T-helper 2 cell (primary cell): ENCODE measurements at regions not wholly inside any gene's neighbourhood (a gene's known extent, or its start where the extent isn't known, plus 50 kb on each side); places are given as distances from the start of the nearest gene placed in this dataset.

Source experiments
- DNase-seq, 5 experiments: peaks; one replicate each; pipeline versions ENCODE4 v3.0.0 to v3.0.0-alpha.2; 2012 to 2022

DNA sequence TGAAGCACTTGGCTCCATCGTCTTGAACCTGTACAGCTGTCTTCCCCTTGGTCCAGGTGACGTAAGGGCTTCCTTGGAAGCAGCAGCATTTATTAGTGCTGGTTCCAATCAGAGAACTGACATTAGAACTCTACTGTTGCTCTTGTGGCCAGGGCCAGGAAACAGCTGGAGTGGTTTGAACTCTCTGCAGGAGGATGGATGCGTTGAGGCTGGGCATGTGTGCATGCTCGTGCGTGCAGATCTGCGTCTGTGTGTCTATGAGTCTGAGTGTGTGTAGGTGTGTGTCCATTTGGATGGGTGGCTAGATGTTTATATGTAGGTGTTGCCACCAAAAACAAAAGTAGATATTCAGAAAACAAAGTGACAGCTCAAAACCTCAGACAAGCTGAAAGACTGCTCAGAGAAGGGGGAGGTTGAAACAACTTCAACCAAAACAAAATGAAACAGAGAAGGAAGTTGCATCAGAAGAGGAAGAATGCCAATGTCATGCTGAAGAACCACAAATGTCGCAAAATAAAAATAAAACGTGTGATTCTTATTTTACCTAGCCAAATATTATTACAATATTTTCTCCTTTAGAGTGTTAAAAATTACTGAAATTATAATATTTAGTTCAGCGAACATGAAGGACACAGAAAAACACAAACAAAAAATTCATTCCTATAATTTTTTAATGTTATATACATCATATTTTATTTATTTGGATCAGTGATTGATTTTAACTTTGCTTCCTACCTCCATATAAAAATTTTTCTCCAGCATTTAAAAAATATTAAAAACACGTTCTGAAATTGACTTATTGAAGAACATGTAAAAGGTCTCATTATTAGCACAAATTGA is 96.1 kb upstream of the MKLN1 start:
- DNase-seq = peak in 4 of 5 experiments; percentile 47 to 94 (median 64)

DNA sequence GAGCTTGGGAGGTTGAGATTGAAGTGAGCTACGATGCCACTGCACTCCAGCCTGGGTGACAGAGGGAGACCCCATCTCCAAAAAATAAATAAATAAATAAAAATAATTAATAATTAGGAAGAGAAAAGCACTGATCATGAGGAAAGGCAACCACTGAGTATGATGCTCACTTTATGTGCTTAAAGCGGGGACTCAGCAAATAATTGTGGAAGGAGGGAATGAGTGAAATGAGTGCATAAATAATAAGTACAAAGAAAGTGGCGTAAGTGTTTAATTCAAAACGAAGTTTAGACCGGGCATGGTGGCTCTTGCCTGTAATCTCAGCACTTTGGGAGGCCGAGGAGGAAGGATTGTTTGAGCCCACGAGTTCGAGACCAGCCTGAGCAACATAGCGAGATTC is 94.9 kb upstream of the MKLN1 start:
- DNase-seq = no peak

DNA sequence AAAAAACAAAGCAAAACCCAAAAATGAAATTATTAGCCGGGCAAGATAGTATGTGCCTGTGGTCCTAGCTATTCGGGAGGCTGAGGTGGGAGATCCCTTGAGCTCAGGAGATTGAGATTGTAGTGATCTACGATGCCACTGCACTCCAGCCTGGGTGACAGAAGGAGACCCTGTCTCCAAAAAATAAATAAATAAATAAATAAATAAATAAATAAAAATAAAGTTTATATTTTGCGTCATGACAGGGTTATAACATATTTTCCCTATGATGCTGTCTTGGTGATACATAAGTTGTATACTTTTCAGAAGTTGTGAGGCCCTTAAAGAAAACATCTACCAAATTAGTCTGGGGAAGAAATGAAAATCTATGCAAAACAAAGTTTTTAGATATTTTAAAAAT is 94.5 kb upstream of the MKLN1 start:
- DNase-seq = no peak

DNA sequence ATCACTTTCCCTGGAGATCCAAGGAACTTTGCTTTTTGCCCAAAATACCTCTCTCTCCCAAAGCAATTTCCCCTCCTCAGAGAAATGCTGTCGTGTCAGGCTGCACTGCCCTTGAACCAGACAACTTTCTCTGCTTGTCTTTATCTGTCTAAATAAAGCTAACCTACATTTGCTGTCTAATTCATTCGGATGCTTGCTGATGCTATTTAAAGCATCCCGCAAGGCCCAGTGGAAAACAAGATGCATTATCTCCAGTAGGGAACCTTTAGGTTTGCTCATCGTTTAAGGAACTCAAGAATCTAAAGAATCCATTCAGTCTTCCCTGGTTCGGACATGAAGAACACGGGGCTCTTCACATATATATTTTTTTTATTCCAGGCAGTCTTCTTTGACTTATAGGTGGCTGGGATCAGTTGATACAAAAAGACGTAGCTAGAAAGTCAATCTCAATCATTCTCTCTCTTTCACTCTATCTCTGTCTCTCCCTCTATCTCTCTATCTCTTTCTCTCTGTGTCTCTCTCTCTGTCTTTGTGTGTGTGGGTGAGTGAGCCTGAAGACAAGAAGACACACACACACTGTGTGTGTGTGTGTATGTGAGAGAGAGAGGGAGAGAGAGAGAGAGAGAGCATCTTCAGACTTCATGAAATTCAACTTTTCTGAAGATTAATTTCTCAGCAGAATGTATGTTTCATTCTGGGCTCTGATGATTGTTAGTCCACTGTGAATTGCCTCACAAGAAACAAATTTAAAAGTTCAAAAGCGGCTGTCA is 92.8 kb upstream of the MKLN1 start:
- peak in 1 of 5 experiments; percentile 37 for DNase-seq

DNA sequence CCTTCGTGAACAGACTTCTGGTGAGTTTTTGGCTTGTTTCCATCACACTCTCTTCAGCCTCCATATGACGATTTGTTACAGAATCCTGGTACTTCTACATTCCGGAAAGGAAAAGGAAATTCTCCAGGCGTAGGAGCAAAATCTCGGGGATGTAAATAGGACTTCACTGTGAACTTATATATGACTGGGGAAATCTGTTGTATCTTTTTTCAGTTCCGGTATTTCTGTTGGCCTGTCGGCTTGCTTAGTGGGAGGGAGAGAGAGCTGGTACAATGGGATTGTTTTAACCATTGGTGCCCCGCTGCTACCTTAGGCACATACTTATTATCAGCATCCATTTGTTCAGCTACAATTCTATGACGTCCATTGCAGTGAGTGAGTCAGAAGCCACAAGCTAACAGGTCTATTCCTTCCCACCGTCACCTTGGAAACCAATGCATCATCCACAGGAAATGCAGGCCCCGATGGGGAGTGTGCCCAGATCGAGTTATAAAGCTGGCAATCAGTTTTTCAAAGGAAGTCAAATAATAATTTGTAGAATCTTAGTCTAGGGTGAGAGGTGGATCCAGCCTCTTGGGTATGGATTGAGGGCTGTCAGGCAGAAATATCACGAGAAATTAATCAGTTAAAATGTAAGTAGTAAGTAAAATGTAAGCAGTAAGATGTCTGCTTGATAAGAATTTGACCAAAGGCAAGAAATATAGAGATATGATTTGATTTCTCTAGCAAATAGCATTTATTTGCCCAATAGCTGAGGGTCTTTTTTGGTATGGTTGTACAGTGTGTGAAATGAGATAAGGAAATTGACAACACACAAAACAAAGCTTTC is 92.0 kb upstream of the MKLN1 start:
- peak; percentile 14 to 95 (median 66) for DNase-seq

DNA sequence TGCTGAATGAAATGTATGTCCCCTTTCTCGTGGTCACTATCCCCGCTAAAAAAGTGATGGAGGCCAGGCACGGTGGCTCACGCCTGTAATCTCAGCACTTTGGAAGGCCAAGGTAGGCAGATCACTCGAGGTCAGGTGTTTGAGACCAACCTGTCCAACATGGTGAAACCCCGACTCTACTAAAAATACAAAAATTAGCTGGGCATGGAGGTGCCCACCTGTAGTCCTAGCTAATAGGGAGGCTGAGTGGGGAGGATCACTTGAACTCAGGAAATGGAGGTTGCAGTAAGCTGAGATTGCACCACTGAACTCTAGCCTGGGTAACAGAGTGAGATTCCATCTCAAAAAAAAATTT is 91.4 kb upstream of the MKLN1 start:
- no peak for DNase-seq

DNA sequence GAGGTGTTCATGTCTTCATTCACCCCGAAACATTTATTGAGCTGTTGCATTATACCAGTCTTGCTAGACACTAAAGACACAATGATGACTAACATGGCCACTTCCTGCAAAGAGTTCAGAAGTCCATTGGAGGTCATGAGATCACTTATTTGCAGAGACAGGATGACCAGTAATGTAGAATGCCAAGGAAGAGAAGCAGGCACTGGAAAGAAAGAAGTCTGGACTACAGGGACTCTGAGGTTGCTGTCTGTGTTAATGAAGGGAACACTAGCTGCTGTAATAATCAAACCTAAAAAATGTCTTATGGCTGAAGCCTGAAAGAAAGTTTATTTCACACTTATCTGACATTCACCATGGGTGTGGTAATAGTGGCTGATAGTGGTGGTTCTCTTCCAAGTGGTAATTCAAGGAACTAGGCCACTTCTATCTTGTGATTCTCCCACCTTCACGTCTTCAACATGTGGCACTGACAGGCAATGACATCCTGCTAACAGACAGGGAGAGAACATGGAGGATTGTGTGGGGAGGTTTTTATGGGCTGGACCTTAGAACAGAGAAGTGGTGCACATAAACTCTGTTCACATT is 89.2 kb upstream of the MKLN1 start:
- DNase-seq = peak in 2 of 5 experiments; percentile 22 to 32

DNA sequence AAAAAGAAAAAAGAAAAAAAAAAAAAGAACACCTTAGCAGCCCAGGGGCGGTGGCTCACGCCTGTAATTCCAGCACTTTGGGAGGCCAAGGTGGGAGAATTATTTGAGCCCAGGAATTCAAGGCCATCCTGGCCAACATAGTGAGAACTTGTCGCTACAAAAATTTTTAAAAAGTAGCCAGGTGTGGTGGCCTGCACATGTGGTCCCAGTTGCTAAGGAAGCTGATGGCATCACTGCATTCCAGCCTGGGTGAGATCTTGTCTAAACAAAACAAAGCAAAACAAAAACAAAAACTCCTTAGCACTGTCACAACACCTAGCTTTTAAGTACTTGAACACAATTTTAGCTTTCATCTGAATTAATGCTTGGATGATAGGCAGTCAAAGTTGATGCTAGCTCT is 86.3 kb upstream of the MKLN1 start:
- no peak for DNase-seq

DNA sequence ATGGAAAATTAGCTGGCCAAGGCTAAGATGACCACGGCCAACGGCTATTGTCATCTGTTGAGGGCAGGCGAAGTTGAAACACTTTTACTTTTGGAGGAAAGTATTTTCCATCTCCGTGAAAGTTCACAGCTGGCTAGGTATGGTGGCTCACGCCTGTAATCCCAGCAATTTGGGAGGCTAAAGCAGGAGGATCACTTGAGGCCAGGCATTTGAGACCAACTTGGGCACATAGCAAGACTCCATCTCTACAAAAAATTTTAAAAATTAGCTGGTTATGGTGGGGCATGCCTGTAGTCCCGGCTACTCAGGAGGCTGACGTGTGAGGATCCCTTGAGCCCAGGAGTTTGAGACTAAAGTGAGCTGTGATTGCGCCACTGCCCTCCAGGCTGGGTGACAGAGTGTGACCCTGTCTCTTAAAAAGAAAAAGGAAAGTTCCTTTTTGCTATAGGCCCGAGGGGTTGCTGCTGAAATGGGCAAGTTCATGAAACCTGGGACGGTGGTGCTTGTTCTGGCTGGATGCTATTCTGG is 85.5 kb upstream of the MKLN1 start:
- DNase-seq = no peak

DNA sequence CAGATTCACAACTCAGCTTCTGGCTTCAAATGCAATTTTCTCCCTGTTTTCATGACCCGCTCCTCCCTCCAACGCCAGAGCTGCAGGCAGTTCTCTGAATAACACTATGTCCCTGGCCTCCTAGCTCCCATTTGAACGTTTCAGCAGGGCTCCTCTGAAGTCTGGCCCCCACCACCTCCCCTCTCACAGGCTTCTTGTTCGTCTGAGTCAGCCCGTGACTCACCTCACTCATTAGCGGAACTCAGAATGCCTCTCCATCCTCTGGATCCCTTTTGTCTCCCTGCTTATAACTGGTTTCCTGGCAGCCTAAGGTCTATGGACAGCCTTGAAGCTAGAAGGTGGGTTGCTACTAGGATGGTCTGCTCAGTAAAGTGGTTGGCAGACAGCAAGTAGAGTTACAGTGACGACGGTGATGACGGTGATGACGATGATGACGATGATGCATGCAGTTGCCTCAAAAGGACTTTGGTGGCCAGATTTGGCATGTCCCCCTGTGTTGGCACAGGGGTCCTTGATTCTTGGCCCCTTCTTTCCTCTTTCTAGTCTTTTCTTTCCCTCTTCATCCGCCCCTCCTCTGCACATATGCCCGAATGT is 83.3 kb upstream of the MKLN1 start:
- no peak for DNase-seq

DNA sequence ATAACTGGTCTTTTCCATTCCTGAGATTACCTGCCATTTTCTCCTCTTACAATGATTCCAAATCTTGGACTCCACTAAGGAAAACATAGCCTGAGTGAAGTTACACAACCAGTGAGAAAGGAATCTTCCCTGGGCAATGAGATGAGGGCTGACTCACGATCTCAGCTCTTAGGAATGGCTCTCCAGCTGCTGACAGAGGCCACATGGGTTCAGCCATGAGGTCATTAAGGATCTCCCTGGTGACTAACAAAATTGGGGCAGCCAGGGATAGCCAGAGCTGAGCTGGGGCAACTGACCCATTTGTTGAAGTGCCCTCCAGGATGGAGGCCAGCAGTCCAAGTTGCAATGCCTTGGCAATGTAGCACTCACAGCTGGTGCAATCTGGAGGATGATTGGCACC is 78.7 kb upstream of the MKLN1 start:
- no peak for DNase-seq

DNA sequence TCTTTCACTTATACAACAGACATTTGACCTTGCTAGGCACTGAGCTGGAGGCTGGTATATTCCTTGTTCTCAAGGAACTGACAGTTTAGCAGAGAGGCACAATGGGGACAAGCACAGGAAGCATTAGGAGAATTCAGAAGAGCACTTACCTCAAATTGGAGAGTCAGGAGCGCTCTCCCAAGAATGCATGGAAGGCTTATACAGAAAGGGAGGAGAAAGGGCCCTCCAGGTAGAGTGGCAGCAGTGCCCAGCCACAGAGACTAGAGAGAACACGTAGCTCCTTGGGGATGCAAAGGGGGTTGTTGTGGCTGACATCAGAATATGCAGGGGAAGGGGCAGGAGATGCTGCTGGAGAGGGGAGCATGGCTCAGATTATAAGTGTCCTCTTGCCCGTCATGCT is 78.2 kb upstream of the MKLN1 start:
- no peak for DNase-seq

DNA sequence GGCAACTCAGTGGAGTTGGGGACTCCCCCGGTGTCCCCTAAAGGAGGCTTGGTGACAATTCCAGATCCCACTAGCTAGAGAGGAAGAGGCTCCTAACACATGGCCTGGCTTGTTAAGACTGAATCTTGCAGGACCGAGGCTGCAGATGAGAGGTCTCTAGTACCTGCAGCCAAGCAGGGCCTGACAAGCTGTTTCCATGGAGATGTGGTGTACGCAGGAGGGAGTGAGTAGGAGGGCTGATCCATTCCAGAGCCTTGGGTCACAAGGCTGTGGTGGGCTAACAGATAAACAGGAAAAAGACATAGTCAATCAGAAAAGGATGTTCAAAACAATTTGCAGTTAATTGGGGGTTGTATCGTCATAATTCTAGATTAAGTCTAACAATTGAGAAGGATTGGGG is 77.3 kb upstream of the MKLN1 start:
- no peak for DNase-seq

DNA sequence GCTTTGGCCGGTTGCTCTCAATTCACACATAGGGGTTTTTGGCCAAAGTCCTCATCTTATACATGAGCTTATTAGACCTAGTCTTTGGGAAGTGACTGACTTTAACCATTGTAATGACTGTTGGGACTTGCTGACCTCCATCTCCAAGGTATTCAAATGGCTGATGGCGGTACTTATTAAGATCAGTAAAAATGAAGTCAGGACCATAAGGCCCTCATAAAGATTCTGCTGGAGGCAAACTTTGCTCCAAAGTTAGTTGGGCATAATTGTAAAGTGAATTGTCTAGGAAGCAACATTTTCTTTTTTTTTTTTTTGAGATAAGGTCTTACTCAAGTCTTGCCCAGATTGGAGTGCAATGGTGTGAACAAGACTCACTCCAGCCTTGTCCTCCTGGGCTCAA is 76.3 kb upstream of the MKLN1 start:
- DNase-seq = no peak

DNA sequence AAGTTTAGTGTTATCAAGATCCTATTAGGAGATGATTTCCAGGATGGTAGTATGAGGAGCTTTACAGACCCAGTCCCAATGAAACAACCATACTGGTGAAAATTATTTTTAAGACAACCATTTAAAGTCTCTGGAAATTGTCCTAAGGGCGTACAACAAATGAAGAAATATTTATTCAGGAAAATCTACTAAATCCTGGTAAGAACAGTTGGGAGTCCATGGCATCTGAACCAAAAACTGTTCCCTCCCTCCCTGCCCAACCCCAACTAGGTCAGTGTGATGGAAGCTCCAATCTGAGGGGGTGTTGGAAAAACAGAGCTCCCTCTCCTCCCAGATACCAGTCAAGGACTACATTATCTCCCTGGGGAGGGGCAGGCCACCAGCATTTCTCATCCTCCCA is 74.7 kb upstream of the MKLN1 start:
- no peak for DNase-seq

DNA sequence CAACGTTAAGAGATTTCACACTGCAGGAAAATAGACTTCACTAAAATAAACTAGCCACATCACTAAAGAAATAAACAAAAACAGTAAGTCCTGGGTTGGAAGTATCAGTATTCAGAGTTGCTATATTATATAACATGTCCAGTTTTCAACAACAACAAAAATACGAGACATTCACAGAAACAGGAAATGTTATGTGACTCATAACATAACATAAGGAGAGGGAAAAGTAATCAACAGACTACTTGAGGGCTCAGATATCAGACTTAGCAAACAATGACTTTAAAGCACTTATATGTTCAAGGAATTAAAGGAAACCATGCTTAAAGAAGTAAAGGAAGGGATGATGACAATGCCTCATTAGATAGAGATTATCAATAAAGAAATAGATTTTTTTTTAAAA is 73.5 kb upstream of the MKLN1 start:
- DNase-seq = no peak

DNA sequence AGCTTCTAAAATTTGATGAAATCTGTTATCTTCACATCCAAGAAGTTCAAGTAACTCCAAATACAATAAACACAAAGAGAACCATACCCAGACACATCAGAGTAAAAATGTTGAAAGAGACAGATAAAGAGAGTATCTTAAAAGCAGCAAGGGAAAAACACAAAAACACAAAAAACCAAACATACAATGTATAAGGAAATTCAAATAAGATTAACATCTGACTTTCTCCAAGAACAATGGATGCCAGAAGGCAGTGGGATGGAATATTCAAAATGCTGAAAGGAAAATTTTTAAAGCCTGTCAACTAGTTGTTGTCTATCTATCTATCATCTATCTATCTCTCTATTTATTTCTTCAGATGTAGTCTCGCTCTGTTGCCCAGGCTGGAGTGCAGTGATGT is 72.4 kb upstream of the MKLN1 start:
- no peak for DNase-seq

DNA sequence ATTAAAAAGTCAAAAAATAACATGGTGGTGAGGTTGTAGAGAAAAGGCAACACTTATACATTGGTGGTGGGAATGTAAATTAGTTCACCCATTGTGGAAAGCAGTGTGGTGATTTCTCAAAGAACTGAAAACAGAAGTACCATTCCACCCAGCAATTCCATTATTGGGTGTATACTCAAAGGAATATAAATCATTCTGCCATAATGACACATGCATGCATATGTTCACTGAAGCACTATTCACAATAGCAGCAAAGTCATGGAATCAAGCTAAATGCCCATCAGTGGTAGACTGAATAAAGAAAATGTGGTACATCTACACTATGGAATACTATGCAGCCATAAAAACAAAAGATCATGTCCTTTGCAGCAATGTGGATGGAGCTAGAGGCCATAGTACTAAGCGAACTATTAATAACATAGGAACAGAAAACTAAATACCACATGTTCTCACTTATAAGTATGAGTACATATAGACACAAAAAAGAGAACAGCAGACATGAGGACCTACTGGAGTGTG is 66.1 kb upstream of the MKLN1 start:
- DNase-seq = no peak

DNA sequence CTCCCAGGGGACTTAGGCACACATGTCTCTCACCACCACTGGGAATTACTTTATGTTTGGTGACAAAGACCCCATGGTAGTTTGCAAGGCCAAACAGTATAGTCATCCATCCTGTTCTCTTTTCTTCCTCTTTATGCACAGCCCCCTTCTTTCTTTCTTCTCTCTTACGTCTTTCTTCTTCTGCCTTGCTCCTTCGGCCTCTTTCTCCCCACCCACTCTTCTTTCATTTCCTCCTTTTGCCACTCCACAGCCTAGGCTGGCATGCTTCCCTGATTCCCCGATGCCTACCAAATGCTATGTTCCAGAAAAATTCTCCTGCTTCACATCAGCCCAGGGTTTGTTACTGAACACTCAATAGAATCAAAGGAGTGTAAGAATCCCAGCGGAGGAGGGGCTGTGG is 62.4 kb upstream of the MKLN1 start:
- no peak for DNase-seq

DNA sequence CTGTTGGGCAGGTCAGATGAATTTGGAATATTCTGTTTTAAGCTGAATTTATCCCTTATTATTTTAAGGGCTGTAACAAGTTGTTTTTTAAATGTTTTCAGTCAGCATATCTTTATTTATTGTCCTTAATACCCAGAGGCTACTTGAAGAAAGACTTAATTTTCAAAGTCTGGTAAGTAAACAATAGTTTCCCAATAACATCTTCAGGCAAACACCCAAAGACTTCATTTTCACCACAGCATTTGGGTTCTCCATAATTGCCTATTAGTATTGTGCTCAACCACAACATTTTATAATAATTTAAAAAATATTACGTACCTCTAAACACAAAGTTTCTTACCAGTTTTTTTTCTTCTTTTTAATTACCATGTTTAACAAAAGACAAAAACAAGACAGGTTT is 60.0 kb upstream of the MKLN1 start:
- DNase-seq = no peak

DNA sequence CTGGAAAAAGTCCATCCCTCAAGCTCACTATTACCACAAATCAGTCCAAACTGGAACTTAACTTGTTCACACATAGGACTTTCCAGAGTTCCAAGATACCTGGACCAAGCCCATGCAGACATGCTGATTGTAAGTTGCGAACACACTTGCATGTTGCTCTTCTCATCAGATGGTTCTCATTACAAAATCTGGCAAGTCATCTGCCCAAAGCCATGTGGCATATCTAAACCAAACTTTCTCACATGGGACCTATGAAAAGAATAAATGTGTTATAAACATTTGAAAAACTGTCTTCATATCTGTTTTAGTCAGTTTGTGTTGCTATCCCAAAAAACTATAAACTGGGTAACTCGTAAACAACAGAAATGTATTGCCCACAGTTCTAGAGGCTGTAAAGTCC is 58.8 kb upstream of the MKLN1 start:
- no peak for DNase-seq

DNA sequence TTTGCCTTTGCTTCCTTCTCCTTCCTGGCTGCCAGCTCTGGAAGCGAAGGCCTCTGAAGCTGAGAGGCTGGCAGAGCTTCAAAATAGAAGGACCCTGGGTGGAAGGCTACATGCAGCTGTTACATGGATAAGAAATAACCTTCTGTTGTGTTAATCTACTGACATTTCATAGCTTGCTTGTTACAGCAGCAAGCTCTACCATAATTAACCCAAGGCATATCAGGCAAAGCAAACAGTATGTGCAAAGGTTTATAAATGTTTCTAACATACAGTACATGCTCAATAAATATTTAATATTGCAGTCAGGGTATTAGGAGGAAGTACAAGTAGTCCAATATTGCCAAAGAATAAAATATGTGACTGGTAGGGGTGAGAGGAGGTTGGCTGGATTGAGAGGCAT is 55.6 kb upstream of the MKLN1 start:
- DNase-seq = no peak
